Stimulated activated CD4-positive, alpha-beta T cell treated with anti-CD3 and anti-CD28 coated beads, Interleukin-15, amount 100 ng/mL, for 48 hours (primary cell): ENCODE measurements at regions not wholly inside any gene's neighbourhood (a gene's known extent, or its start where the extent isn't known, plus 50 kb on each side); places are given as distances from the start of the nearest gene placed in this dataset.

Source experiments
- DNase-seq, 2 donors: peaks; one replicate each; pipeline ENCODE4 v3.0.0-alpha.2; 2020; ENCODE audit warnings: low read depth in 2 of 2

DNA sequence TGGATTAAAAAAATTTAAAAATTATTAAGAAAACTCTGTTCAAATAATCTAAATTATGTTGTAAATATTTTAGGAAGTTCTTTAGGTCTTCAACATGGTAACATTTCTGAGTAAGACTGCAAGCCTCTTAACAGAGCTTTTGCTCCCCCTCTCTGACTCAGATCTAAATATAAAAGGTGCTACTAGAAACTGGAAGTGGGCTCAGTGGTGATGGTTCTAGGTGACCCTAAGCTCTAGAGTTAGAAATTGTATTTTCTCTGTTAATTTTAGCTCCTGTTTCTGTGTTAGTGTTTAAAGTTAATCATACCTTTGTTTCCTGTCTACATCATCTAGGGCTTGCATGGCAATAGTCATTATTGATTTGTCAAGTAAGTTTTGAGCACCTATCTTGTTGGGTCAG is 159.9 kb upstream of the MEIS2 start:
- no peak for DNase-seq

DNA sequence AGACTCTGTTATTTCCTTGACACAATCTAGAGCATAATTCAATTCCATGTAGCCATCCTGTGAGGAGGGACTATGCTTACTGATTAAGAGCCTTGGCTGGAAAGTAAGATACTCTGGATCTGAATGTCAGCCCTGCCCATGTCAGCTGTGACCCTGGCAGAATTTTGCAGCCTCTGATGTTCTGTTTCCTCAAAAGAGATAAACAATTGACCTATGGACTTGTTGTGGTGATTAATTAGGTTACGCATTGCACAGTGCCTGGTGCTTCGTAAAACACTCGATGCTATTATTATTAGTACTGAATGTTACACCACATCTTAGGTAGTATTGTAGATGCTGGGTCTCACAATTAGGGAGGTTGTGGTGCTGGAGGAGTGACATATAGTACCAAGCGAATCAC is 161.3 kb upstream of the MEIS2 start:
- no peak for DNase-seq

DNA sequence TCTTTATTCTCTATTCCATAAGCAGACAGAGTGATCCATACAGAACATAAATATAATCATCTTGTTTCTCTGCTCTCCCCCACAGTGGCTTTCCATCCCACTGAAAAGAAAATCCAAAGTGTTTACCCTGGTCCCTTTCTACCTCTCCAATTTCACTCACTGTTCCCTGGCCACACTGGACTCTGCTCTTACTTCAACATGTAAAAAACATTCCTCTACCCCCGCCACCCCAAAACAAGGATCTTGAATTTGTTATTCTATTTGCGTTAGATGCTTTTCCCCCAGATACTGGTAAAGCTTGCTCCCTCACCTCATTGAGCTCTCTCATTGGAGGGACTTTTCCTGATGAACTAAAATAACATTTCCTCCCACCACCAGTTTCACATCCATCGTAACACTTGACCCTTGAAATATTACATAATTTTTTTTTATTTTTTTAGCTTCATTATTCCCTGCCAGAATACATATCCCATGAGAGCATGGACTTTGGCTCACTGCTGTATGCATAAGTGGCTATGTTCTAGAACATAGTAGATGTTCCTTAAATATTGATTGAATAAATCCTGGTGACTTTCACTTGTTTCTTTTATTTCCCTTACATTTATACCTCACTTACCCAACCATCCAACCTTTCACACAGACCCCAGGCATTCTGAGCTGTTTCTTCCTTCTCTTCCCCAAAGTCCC is 162.7 kb upstream of the MEIS2 start:
- no peak for DNase-seq

DNA sequence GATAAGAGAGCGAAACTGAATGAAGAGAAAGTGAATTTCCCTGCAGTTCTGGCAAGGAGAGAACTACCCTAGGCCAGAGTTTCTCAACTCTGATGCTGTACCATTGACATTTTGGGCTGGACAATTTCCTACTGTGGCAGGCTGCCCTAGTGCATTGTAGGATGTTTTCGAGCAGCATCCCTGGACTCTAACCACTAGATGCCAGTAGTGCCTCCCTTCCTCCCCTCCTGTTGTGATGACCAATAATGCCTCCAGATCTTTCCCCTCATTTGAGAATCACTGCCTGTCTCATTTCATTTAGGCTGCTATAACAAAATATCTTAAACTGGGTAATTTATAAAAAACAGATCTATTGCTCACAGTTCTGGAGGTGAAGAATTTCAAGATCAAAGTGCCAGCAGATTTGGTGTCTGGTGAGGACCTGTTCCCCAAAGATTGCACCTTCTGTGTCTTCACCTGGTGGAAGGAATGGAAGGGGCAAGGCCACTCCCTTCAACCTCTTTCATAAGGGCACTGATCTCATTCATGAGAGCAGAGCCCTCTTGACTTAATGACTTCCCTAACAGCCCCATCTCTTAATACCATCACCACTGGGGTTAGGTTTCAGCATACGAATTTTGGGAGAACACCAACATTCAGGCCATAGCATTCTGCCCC is 188.9 kb upstream of the MEIS2 start:
- DNase-seq, result no peak

DNA sequence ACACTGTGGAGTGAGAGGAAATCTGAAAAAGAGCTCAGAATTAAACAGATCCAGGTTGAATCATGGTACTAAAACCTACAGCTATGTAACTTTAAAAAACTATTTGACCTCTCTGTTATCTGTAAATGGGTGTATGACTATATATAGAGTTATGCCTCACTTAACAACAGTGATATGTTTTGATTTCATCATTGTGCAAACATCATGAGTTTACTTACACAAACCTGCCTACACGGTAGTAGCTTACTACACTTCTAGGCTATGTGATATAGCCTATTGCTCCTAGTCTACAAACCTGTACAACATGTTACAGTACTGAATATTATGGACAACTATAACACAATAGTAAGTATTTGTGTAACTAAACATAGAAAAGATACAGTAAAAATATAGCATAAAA is 191.6 kb upstream of the MEIS2 start:
- DNase-seq, result no peak

DNA sequence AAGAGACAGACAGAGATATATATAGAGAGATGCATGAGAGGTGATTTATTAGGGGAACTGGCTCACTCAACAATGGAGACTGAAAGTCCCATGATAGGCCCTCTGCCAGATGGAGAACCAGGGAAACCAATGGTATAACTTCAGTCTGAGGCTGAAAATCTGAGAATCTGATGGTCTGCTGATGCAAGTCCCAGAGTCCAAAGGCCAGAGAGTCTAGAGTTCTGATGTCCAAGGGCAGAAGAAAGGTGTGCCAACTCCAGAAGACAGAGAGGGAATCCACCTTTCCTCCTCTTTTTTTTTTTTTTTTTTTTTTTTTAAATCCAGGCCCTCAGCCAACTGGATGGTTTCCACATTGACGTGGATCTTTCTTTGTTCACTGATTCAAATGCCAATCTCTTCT is 197.9 kb upstream of the MEIS2 start:
- DNase-seq, result no peak

DNA sequence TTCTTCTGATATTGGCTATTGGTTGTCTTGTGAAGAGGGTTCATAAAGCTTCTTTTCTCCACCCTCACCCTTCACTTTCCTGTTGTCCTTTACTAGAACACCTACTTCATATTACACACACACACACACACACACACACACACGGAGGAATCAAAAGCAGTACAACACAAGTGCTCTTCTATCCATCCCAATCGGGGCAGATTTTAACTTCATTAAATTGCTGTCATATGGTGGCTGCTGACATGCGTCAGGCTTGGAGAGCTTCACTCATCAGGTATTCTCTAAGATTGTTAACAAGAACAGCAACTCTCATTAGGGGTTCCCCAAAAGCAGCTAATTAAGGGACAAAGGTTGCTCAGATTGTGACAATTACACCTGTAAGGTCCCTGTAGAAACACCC is 239.1 kb upstream of the MEIS2 start:
- no peak for DNase-seq

GRCh38 chr15:37339856-37340255 is 239.5 kb upstream of the MEIS2 start:
- no peak for DNase-seq

GRCh38 chr15:37340438-37340837 is 240.1 kb upstream of the MEIS2 start:
- no peak for DNase-seq

GRCh38 chr15:37359101-37359892 is 258.9 kb upstream of the MEIS2 start:
- DNase-seq, result no peak

DNA sequence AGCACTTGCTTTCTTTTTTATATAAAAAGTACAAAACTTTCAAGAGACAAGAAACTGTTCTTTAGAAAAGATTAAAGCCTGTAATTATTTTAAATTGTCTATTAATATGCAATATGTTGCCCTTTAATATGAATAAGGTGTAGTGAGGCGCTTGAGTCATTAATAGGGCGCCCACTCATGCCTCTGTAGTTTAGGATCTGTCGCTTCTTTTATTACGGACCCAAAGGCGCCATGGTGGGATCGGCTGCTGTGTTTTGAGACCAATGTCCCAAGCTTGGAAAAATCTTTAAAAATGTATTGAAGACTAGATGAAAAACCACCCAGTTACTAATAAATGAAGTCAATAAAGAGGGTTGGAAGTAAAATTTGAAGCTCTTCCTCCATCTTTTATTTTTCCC is 259.5 kb upstream of the MEIS2 start:
- no peak for DNase-seq

DNA sequence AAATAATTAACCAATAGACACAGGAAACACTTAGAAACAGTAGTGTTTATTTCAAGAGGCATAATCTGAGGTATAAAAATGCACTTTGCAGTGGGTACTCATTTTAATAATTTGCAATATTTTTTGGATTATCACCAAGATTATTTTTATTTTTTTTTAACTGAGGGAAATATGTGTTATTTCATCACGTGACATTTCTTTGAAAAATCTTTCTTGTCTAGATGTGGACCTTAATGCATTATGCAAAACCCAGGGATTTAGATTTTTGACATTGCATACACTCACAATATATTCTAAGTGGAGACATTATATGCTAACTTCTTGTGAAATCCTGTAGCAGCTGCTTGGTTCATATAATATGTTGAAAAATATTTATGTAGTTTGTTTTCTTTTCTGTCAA is 260.4 kb upstream of the MEIS2 start:
- DNase-seq, result no peak

DNA sequence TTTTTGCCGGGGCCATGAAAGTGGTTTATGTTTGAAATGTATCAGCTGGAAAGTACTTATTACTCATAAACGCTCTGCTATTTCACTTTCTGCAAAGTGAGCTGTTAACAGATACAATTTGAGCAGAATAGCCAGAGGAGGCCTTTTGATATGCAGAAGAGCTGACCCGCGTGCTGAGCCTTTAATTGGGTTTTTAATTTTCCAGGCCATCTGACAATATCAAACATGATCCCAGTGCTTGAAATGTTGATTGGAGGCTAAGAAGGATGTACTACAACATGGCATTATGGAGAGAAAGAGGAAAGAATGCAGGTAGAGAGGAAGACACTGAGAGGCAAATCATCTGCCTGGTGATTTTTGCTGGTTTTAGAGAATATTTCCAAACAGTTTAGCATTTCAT is 261.3 kb upstream of the MEIS2 start:
- DNase-seq, result no peak

DNA sequence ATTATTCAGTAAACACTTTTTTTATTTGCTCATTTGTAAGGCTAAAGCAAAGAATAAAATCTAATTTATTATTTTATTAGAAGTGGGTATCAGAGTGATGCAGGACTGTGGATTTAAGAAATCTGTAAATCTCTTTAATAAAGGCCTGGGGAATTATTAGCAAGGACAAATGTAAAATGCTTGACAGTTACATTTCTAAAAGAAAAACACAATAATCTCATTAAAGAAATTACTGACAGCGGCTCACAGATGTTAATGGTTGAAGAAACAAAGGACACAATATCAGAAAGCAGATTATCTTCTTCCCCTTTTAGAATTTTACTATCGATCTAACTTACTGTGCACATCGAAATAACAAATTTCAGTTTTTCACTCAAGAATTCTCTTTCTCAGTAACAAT is 262.1 kb upstream of the MEIS2 start:
- DNase-seq, result no peak

DNA sequence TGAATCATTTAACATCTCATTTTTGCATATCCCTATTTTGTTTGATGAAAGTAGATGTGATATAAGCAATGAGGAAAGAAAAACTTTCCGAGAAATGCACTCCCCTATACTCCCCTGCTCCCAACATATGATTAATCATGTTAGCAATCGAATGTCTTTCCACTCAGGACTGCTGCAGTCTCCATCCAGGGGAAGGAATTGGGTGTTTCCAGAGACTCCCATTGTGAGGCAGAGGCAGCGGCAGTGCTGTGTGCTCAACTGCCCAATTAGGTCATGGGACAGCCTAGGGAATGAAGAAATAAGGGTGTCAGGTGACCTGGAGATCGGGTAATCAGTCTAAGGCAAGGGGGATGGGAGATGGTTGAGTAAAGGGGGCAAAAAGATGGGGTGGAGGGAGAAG is 268.6 kb upstream of the MEIS2 start:
- DNase-seq, result no peak

- no peak for DNase-seq
These were observed 270.6 kb upstream of the MEIS2 start for GRCh38 chr15:37370941-37371340.

- DNase-seq, result no peak
These were observed 271.7 kb upstream of the MEIS2 start for GRCh38 chr15:37372064-37372463.

DNA sequence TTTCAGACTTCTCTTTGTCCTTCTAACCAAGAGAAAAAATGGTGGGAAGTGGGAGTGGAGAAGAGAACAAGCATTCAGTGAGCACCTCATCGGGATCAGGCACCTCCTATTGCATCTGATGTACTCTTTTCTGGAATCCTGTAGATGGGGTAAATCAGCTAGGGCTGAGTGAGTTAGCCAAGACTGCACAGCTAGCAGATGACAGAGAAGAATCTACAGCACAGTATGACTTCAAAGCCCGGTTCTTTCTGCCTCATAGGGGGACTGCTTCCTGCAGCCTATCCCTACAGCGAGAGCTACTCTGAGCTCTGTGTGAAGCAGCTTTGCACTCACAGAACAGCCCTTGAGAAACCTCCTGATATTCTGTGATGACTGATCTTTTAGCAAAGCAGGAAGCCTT is 275.2 kb upstream of the MEIS2 start:
- no peak for DNase-seq

- DNase-seq, result no peak
These were observed 277.1 kb upstream of the MEIS2 start for GRCh38 chr15:37377428-37377827.

DNA sequence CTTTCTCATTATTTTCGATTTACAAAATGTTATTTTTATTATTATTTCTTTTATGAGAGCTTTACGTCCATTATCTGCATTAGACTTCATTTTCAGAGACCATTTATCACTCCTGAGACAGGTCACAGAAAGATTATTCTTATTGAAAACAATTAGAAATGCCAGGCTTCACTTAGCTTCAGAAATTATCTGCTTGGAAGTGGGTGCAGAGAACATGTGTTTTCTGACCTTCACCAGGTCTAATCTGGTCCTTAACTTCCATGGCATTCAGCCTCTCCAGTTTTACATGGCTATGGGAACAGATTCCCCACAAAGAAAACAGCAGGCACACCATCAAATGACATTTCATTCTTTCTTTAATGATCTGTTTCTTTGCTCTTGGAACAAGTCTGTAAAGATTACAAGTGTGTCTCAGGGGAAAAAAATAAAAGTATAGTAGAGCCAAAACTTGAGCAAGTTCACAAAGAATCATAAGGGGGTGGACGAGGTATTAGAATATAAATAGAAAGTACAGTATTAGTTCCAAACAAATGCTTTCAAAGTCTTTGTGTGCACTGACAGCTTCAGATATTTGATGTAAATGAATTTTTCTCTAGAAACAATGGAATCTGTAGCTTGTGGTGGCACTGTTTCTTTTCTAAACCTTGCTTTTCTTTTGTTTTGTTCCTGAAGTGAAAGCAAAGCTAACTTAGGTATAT is 294.2 kb upstream of the MEIS2 start:
- no peak for DNase-seq

GRCh38 chr15:37395100-37395468 is 294.7 kb upstream of the MEIS2 start:
- no peak for DNase-seq

- no peak for DNase-seq
These were observed 297.1 kb upstream of the MEIS2 start for GRCh38 chr15:37397266-37398022.
